Endothelial cell of umbilical vein (primary cell): ENCODE measurements at regions not wholly inside any gene's neighbourhood (a gene's known extent, or its start where the extent isn't known, plus 50 kb on each side); places are given as distances from the start of the nearest gene placed in this dataset.
"Not testable (repeated sequence)": the region's sequence is repeated elsewhere in the genome, so short reads cannot be mapped to it uniquely, and the experiment has no call there.

Experiments
- BruUV-seq: library from RNA; stranded (reverse); fragments of 400-500 nt; replicated peaks from 2 replicates; lab custom pipeline; 2021; lab: Mats Ljungman, UMichigan
- CTCF ChIA-PET: fragments of 300-600, 350-600 bp; sonication (Branson Sonifier 250); formaldehyde crosslinking; loops from one replicate; lab custom pipeline; 2021; ENCODE audit warnings: antibody characterized with exemption, inconsistent platforms; lab: Charles Lee
- POLR2A ChIA-PET: fragments of 300-600, 350-600 bp; sonication (Branson Sonifier 250); formaldehyde crosslinking; loops from one replicate; lab custom pipeline; 2021; ENCODE audit warnings: antibody characterized with exemption, inconsistent platforms; lab: Charles Lee
- DNase-seq: peaks from one replicate; pipeline ENCODE4 v3.0.0-alpha.2; 2011; ENCODE audit warnings: low read depth, low spot score
- FAIRE-seq: peaks from 2 replicates; lab custom pipeline; 2011; peaks lifted over from hg19 to GRCh38; lab: Jason Lieb, UNC
- H2AFZ ChIP-seq: 2 replicates; pipeline ENCODE4 v1.6.0; 2012; ENCODE audit warnings: low read depth, low read length, control low read depth, inconsistent platforms
- H3K27ac ChIP-seq: 2 replicates; pipeline ENCODE4 v1.5.1; 2011; ENCODE audit warnings: low read depth, mild to moderate bottlenecking, control low read depth, low read length, moderate library complexity; ENCODE audit not compliant: insufficient read depth
- H3K27me3 ChIP-seq, 2 experiments: 2 replicates each; pipeline versions ENCODE4 v1.6.0 to v1.6.1; 2011; ENCODE audit warnings: low read length in 2 of 2, mixed read lengths in 1 of 2; ENCODE audit not compliant: control insufficient read depth in 2 of 2, insufficient read depth in 2 of 2
- H3K36me3 ChIP-seq, 2 experiments: 2 replicates in 1 of 2; 3 replicates in 1 of 2; pipeline ENCODE4 v1.5.1; 2011; ENCODE audit warnings: low read length in 2 of 2, mild to moderate bottlenecking in 1 of 2, moderate library complexity in 1 of 2; ENCODE audit not compliant: control insufficient read depth in 2 of 2, insufficient read depth in 2 of 2; ENCODE audit errors: extremely low read depth in 1 of 2
- H3K4me1 ChIP-seq: 3 replicates; pipeline ENCODE4 v1.5.1; 2011; ENCODE audit warnings: mild to moderate bottlenecking, low read length; ENCODE audit not compliant: control insufficient read depth, insufficient read depth; ENCODE audit errors: extremely low read depth
- H3K4me2 ChIP-seq: 2 replicates; pipeline ENCODE4 v1.6.1; 2011; ENCODE audit warnings: low read length, control low read depth, mixed read lengths; ENCODE audit not compliant: insufficient read depth
- H3K4me3 ChIP-seq, 3 experiments: fragments of 200-600 bp in 1 of 3; sonication (generic), shearing (Covaris generic) in 1 of 3; replicated peaks in 1 of 3; 2 replicates each; pipeline ENCODE4 v1.5.1; 2011 to 2016; ENCODE audit warnings: control low read depth in 3 of 3, low read length in 3 of 3, mild to moderate bottlenecking in 2 of 3, inconsistent platforms in 1 of 3, low read depth in 1 of 3, moderate library complexity in 1 of 3; ENCODE audit not compliant: insufficient read depth in 1 of 3
- H3K79me2 ChIP-seq: 2 replicates; pipeline ENCODE4 v1.6.0; 2012; ENCODE audit warnings: low read length, inconsistent platforms; ENCODE audit not compliant: control insufficient read depth, insufficient read depth
- H3K9ac ChIP-seq: replicated peaks from 2 replicates; pipeline ENCODE3; 2011; ENCODE audit warnings: low read length, control low read depth; ENCODE audit not compliant: insufficient read depth; ENCODE audit errors: extremely low read depth
- H3K9me1 ChIP-seq: replicated peaks from 3 replicates; pipeline ENCODE4 v1.6.0; 2011; ENCODE audit warnings: mild to moderate bottlenecking, low read length; ENCODE audit not compliant: control insufficient read depth, insufficient read depth; ENCODE audit errors: extremely low read depth
- H3K9me3 ChIP-seq: replicated peaks from 2 replicates; pipeline ENCODE4 v1.5.1; 2012; ENCODE audit warnings: low read length, inconsistent platforms; ENCODE audit not compliant: control insufficient read depth, insufficient read depth
- H4K20me1 ChIP-seq: replicated peaks from 2 replicates; pipeline ENCODE3; 2011; ENCODE audit warnings: mild to moderate bottlenecking, low read length; ENCODE audit not compliant: control insufficient read depth, insufficient read depth; ENCODE audit errors: extremely low read depth
- EZH2 ChIP-seq: IDR thresholded peaks from 2 replicates; pipeline ENCODE4 v1.6.1; 2012; ENCODE audit warnings: borderline replicate concordance, low read depth, mild to moderate bottlenecking, moderate library complexity, low read length, inconsistent platforms; ENCODE audit not compliant: severe bottlenecking
- FOS ChIP-seq: IDR thresholded peaks from 2 replicates; pipeline ENCODE4 v1.6.1; 2011; ENCODE audit warnings: mild to moderate bottlenecking, low read length, moderate library complexity, borderline replicate concordance; ENCODE audit not compliant: insufficient read depth
- GATA2 ChIP-seq: IDR thresholded peaks from 2 replicates; pipeline ENCODE4 v1.7.0; 2011; ENCODE audit warnings: low read depth, mild to moderate bottlenecking, moderate library complexity, mixed read lengths, low read length; ENCODE audit not compliant: insufficient read length, insufficient read depth
- JUN ChIP-seq: IDR thresholded peaks from 2 replicates; pipeline ENCODE4 v1.6.1; 2011; ENCODE audit warnings: borderline replicate concordance, low read depth; ENCODE audit not compliant: insufficient read length, insufficient read depth
- MYC ChIP-seq: IDR thresholded peaks from one replicate; pipeline ENCODE4 v1.6.1; 2011; ENCODE audit warnings: mild to moderate bottlenecking, low read depth, low read length
- POLR2A ChIP-seq: IDR thresholded peaks from 2 replicates; pipeline ENCODE4 v1.6.1; 2012; ENCODE audit warnings: low read depth, mild to moderate bottlenecking, control low read depth, low read length
- POLR2AphosphoS5 ChIP-seq: IDR thresholded peaks from 2 replicates; pipeline ENCODE4 v1.6.1; 2012; ENCODE audit warnings: low read depth, mild to moderate bottlenecking, control low read depth, low read length, moderate library complexity; ENCODE audit not compliant: insufficient read depth
- dilution Hi-C: fragments of 300-500 bp; cut with MboI; formaldehyde crosslinking; loops from one replicate; pipeline ENCODE4 v1.15.0; 2019; ENCODE audit warnings: low sequenced_read_pairs; ENCODE audit not compliant: extremely low pct_ligation_motif_present
- intact Hi-C: fragments of 100-400 bp; cut with micrococcal nuclease; formaldehyde crosslinking; loops from one replicate; pipeline ENCODE4 v1.10.0; 2022
- TF ChIP-seq, protein P1 (sequence below): IDR thresholded peaks from 2 replicates; pipeline ENCODE4 v1.6.1; 2011; ENCODE audit not compliant: insufficient read depth, insufficient read length
- TF ChIP-seq, protein P2 (sequence below), 2 donors: IDR thresholded peaks; 1 replicate in 1 of 2; 2 replicates in 1 of 2; pipeline ENCODE4 v1.5.1; 2011; ENCODE audit warnings: low read length in 2 of 2, mild to moderate bottlenecking in 2 of 2, moderate library complexity in 2 of 2, control low read depth in 1 of 2, inconsistent platforms in 1 of 2, low read depth in 1 of 2; ENCODE audit not compliant: insufficient read depth in 1 of 2; ENCODE audit errors: extremely low read depth in 1 of 2

DNA sequence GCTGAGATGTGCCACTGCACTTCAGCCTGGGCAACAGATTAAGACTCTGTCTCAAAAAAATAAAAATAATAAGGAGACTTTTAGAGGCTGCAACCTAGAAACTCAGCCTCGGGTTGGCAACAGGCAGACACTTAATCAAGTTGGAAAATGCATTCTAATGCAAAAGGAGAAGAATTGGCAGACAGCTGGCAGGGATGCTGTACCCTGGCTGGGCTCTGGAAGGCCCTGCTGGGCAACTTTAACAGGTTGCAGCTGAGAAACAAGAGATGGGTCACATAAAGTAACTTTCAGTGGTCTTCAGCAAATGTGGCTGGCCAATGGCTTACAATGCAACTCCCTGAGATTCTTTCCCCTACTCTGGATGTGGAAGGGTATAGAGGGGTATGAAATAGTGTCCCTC lies 1225.7 kb downstream of the TYW1 start:
- BruUV-seq: no TSS peak
- intact Hi-C loops (no loop called here), dilution Hi-C loops (no loop called here)
- no peak overlapping the region for H3K4me3 ChIP-seq
- peaks cover 3% of the 10 kb centered on the region for H3K9me3 ChIP-seq
- H3K4me2 ChIP-seq: no peak overlapping the region
- H2AFZ ChIP-seq: no peak overlapping the region
- H3K27me3 ChIP-seq: no peaks in the 10 kb centered on the region
- H3K9ac ChIP-seq: no peak overlapping the region
- H3K4me1 ChIP-seq: no peaks in the 10 kb centered on the region
- CTCF ChIA-PET: no interaction called here
- no peaks in the 10 kb centered on the region for H3K79me2 ChIP-seq
- H3K27ac ChIP-seq: no peak overlapping the region
- H3K9me1 ChIP-seq: no peaks in the 10 kb centered on the region
- H4K20me1 ChIP-seq: no peaks in the 10 kb centered on the region
- TF ChIP-seq EZH2 (no peak), FOS (no peak)
- FAIRE-seq (no peak), DNase-seq (no peak)
- no peaks in the 10 kb centered on the region for H3K36me3 ChIP-seq
- POLR2A ChIA-PET: no interaction called here

DNA sequence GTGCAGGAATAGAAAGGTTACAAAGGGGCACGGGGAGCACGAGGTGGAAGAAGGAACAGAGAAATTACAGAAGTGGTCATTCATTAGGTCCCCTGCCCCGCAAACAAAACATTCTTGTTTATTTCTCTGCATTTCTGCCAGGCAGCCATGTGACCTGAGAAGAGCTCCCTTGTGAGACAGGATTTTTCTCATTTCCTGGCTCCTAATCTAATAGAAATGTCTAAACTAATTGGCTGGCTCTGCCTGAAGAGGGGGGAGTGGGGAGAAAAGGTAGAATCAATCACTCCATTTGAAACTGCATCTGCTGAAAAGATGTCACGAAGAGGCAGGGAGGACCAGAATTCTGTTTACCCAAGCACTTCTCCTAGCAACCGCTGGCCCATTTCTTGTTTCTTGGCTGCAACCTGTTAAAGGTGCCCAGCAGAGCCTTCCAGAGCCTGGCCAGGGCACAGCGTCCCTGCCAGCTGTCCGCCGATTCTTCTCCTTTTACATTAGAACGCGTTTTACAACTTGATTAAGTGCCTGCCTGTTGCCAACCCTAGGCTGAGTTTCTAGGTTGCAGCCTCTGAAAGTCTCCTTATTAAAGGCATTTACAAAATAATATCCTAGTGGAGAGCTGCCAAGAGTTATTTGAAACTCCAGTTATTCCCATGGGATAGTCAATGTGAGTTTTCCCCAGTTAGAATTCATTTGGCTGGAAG lies 1227.6 kb downstream of the TYW1 start:
- intact Hi-C loops (no loop called here), dilution Hi-C loops (no loop called here)
- Histone ChIP-seq H3K4me3 (no peak overlapping the region), H3K27ac (no peak overlapping the region), H3K27me3 (no peaks in the 10 kb centered on the region), H3K4me1 (no peaks in the 10 kb centered on the region), H3K4me2 (no peak overlapping the region), H4K20me1 (no peaks in the 10 kb centered on the region), H3K9ac (no peak overlapping the region), H2AFZ (no peak overlapping the region), H3K36me3 (no peaks in the 10 kb centered on the region), H3K79me2 (no peaks in the 10 kb centered on the region), H3K9me3 (peaks cover 3% of the 10 kb centered on the region), H3K9me1 (no peaks in the 10 kb centered on the region)
- TF ChIP-seq MYC: no peak
- no peak for TF ChIP-seq GATA2
- no peak for TF ChIP-seq JUN
- TF ChIP-seq POLR2AphosphoS5: no peak
- no peak for TF ChIP-seq POLR2A
- no peak for TF ChIP-seq FOS
- no peak for TF ChIP-seq EZH2
- TF ChIP-seq, protein P1, sequence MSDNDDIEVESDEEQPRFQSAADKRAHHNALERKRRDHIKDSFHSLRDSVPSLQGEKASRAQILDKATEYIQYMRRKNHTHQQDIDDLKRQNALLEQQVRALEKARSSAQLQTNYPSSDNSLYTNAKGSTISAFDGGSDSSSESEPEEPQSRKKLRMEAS: no peak
- TF ChIP-seq, protein P2, sequence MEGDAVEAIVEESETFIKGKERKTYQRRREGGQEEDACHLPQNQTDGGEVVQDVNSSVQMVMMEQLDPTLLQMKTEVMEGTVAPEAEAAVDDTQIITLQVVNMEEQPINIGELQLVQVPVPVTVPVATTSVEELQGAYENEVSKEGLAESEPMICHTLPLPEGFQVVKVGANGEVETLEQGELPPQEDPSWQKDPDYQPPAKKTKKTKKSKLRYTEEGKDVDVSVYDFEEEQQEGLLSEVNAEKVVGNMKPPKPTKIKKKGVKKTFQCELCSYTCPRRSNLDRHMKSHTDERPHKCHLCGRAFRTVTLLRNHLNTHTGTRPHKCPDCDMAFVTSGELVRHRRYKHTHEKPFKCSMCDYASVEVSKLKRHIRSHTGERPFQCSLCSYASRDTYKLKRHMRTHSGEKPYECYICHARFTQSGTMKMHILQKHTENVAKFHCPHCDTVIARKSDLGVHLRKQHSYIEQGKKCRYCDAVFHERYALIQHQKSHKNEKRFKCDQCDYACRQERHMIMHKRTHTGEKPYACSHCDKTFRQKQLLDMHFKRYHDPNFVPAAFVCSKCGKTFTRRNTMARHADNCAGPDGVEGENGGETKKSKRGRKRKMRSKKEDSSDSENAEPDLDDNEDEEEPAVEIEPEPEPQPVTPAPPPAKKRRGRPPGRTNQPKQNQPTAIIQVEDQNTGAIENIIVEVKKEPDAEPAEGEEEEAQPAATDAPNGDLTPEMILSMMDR (IDR thresholded peaks at IDR 0.05; ENCODE audit: extremely low read depth in 1 of 2, insufficient read depth in 1 of 2, low read depth in 1 of 2, low read length in 2 of 2): no peak
- no TSS peak for BruUV-seq
- CTCF ChIA-PET: no interaction called here
- FAIRE-seq: no peak
- POLR2A ChIA-PET: no interaction called here
- DNase-seq: no peak

DNA sequence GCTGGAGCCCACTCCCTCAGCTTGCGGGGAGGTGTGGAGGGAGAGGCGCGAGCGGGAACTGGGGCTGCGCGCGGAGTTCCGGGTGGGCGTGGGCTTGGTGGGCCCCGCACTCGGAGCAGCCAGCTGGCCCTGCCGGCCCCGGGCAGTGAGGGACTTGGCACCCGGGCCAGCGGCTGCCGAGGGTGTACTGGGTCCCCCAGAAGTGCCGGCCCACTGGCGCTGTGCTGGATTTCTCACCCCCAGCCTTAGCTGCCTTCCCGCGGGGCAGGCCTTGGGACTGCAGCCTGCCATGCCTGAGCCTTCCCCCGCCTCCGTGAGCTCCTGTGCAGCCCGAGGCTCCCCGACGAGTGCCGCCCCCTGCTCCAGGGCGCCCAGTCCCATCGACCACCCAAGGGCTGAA lies 1234.4 kb downstream of the TYW1 start:
- dilution Hi-C loops, H3K79me2 ChIP-seq, DNase-seq, H3K36me3 ChIP-seq, H3K27ac ChIP-seq, H3K4me2 ChIP-seq, H3K4me1 ChIP-seq, H2AFZ ChIP-seq, H3K9me3 ChIP-seq, H4K20me1 ChIP-seq, H3K4me3 ChIP-seq, H3K9me1 ChIP-seq, H3K9ac ChIP-seq, CTCF ChIA-PET, POLR2A ChIA-PET, BruUV-seq, H3K27me3 ChIP-seq, FAIRE-seq, intact Hi-C loops: not testable (repeated sequence)
